CD4-positive, alpha-beta T cell (primary cell): ENCODE measurements at regions not wholly inside any gene's neighbourhood (a gene's known extent, or its start where the extent isn't known, plus 50 kb on each side); places are given as distances from the start of the nearest gene placed in this dataset.

ENCODE experiments used
- ATAC-seq: fragments of 200-7000 bp; cut with Tn5 transposase; one replicate; pipeline ENCODE4 v1.10.0; 2022; ENCODE audit warnings: mild to moderate bottlenecking; ENCODE audit not compliant: poor library complexity
- CTCF ChIA-PET: fragments of 350-600 bp; sonication (Branson Sonifier 250); formaldehyde crosslinking; loops from one replicate; lab custom pipeline; 2021; ENCODE audit warnings: antibody characterized with exemption, inconsistent platforms; lab: Charles Lee
- POLR2A ChIA-PET: fragments of 350-600 bp; sonication (Branson Sonifier 250); formaldehyde crosslinking; loops from one replicate; lab custom pipeline; 2021; ENCODE audit warnings: antibody characterized with exemption, inconsistent platforms; lab: Charles Lee
- DNase-seq, 14 experiments: peaks; one replicate each; pipeline ENCODE4 v3.0.0-alpha.2; 2013 to 2020; ENCODE audit warnings: mixed read lengths in 2 of 14
- H3K27ac ChIP-seq, 2 donors: one replicate each; pipeline versions ENCODE4 v1.5.1 to v1.7.0; 2013; ENCODE audit warnings: low read length in 2 of 2, low read depth in 1 of 2, mild to moderate bottlenecking in 1 of 2
- H3K27me3 ChIP-seq, 2 experiments: 1 replicate in 1 of 2; 2 replicates in 1 of 2; pipeline versions ENCODE4 v1.6.1 to v1.7.0; 2013; ENCODE audit warnings: low read length in 2 of 2, control low read depth in 1 of 2, mild to moderate bottlenecking in 1 of 2, moderate library complexity in 1 of 2; ENCODE audit not compliant: insufficient read depth in 2 of 2, control insufficient read depth in 1 of 2
- H3K36me3 ChIP-seq: one replicate; pipeline ENCODE4 v1.6.1; 2013; ENCODE audit warnings: low read length, control low read depth; ENCODE audit not compliant: insufficient read depth
- H3K4me1 ChIP-seq: one replicate; pipeline ENCODE4 v1.6.1; 2013; ENCODE audit warnings: low read length, control low read depth; ENCODE audit not compliant: insufficient read depth
- H3K4me3 ChIP-seq: one replicate; pipeline ENCODE4 v1.5.1; 2013; ENCODE audit warnings: mild to moderate bottlenecking, low read length, moderate library complexity
- H3K9me3 ChIP-seq, 2 experiments: 1 replicate in 1 of 2; 2 replicates in 1 of 2; pipeline versions ENCODE4 v1.6.1 to v1.7.0; 2013; ENCODE audit warnings: low read length in 2 of 2, mild to moderate bottlenecking in 2 of 2, control low read depth in 1 of 2, moderate library complexity in 1 of 2; ENCODE audit not compliant: control insufficient read depth in 1 of 2, insufficient read depth in 1 of 2
- H3K27ac Mint-ChIP-seq: one replicate; pipeline ENCODE4 v1.8.0; 2020; ENCODE audit warnings: mixed read lengths
- H3K27me3 Mint-ChIP-seq: one replicate; pipeline ENCODE4 v1.8.0; 2021; ENCODE audit warnings: mixed read lengths
- H3K36me3 Mint-ChIP-seq: one replicate; pipeline ENCODE4 v1.8.0; 2021; ENCODE audit warnings: low read depth, mixed read lengths
- H3K4me1 Mint-ChIP-seq: one replicate; pipeline ENCODE4 v1.8.0; 2021; ENCODE audit warnings: low read depth, mixed read lengths
- H3K4me3 Mint-ChIP-seq: one replicate; pipeline ENCODE4 v1.8.0; 2020; ENCODE audit warnings: mild to moderate bottlenecking, mixed read lengths
- H3K9me3 Mint-ChIP-seq: one replicate; pipeline ENCODE4 v1.8.0; 2020; ENCODE audit warnings: mixed read lengths
- intact Hi-C, 2 experiments: fragments of 100-400 bp; cut with DNase I in 1 of 2; cut with micrococcal nuclease in 1 of 2; formaldehyde crosslinking; loops; one replicate each; pipeline versions ENCODE4 v1.15.1 to v1.9.0; 2023 to 2025; cut with DNase I, micrococcal nuclease
- TF ChIP-seq, protein P1 (sequence below): fragments of 200-600 bp; IDR thresholded peaks from one replicate; pipeline ENCODE4 v1.8.0; 2022; ENCODE audit warnings: antibody characterized with exemption, mild to moderate bottlenecking

DNA sequence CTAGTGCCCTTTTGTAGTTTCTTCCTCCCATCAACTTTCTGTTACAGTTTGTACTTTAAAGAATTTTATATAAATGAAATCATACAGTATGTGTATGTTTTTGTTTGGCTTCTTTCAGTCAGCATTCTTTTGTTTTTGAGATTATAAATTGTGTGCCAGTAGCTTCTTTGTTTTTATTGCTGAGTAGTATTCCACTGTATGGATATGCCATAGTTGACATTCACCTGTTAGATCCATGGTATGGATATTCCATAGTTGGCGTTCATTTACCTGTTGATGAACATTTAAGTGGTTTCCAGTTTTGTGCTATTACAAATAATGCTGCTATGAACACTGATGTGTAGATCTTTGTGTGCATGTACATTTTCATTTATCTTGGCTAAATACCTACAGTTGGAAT, 70.8 kb upstream of the SYPL1 start:
- Mint-ChIP-seq H3K27me3 (no peaks in the 10 kb centered on the region), H3K27ac (no peak overlapping the region), H3K4me1 (peaks cover 5% of the 10 kb centered on the region), H3K9me3 (no peaks in the 10 kb centered on the region), H3K4me3 (no peak overlapping the region), H3K36me3 (no peaks in the 10 kb centered on the region)
- H3K4me1 ChIP-seq, result no peaks in the 10 kb centered on the region
- intact Hi-C loops, result no loop called here
- DNase-seq (no peak), ATAC-seq (no peak)
- ChIA-PET CTCF (no interaction called here), POLR2A (no interaction called here)
- TF ChIP-seq, protein P1, sequence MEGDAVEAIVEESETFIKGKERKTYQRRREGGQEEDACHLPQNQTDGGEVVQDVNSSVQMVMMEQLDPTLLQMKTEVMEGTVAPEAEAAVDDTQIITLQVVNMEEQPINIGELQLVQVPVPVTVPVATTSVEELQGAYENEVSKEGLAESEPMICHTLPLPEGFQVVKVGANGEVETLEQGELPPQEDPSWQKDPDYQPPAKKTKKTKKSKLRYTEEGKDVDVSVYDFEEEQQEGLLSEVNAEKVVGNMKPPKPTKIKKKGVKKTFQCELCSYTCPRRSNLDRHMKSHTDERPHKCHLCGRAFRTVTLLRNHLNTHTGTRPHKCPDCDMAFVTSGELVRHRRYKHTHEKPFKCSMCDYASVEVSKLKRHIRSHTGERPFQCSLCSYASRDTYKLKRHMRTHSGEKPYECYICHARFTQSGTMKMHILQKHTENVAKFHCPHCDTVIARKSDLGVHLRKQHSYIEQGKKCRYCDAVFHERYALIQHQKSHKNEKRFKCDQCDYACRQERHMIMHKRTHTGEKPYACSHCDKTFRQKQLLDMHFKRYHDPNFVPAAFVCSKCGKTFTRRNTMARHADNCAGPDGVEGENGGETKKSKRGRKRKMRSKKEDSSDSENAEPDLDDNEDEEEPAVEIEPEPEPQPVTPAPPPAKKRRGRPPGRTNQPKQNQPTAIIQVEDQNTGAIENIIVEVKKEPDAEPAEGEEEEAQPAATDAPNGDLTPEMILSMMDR, result no peak
- no peaks in the 10 kb centered on the region for H3K9me3 ChIP-seq
- no peak overlapping the region for H3K27ac ChIP-seq
- no peaks in the 10 kb centered on the region for H3K36me3 ChIP-seq
- H3K27me3 ChIP-seq, result no peaks in the 10 kb centered on the region
- H3K4me3 ChIP-seq, result no peak overlapping the region

- H3K27ac Mint-ChIP-seq, result no peak overlapping the region
- no peak for ATAC-seq
Observed at GRCh38 chr7:106181658-106182265, 69.7 kb upstream of the SYPL1 start.

DNA sequence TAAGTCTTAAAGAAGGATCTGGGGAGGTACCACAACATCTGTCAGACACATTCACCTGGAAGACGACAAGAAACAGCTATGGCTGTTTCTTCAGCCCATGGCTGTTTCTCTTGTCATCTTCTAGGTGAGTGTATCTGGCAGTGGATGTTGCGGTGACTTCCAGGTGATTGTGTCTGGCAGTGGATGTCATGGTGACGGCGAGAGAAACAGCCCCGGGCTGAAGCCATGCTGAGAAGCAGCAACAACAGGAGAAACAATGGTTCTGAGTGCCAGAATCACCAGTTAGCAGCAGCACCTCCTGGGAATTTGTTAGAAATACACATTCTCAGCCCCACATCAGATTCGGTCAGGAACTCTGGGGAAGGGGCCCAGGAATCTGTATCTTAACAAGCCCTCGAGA, 68.6 kb upstream of the SYPL1 start:
- H3K27me3 Mint-ChIP-seq, result peaks cover 12% of the 10 kb centered on the region
- no peaks in the 10 kb centered on the region for H3K36me3 Mint-ChIP-seq
- peaks cover 10% of the 10 kb centered on the region for H3K4me1 Mint-ChIP-seq
- no peak overlapping the region for H3K4me3 ChIP-seq
- no peaks in the 10 kb centered on the region for H3K36me3 ChIP-seq
- intact Hi-C loops, result no loop called here
- no peak for ATAC-seq
- no peak overlapping the region for H3K27ac Mint-ChIP-seq
- DNase-seq, result no peak
- ChIA-PET POLR2A (no interaction called here), CTCF (no interaction called here)
- TF ChIP-seq, protein P1, result no peak
- peaks cover 0 to 4% of the 10 kb centered on the region in 2 experiments for H3K27me3 ChIP-seq
- H3K9me3 ChIP-seq, result no peaks in the 10 kb centered on the region
- peaks cover 6% of the 10 kb centered on the region for H3K4me1 ChIP-seq
- no peak overlapping the region for H3K27ac ChIP-seq
- H3K9me3 Mint-ChIP-seq, result no peaks in the 10 kb centered on the region
- no peak overlapping the region for H3K4me3 Mint-ChIP-seq

More at GRCh38 chr7:106181658-106182265, 69.7 kb upstream of the SYPL1 start:
- Histone ChIP-seq H3K27ac (no peak overlapping the region), H3K4me3 (no peak overlapping the region), H3K4me1 (peaks cover 1% of the 10 kb centered on the region), H3K27me3 (no peaks in the 10 kb centered on the region), H3K9me3 (no peaks in the 10 kb centered on the region), H3K36me3 (no peaks in the 10 kb centered on the region)
- DNase-seq, result no peak
- Mint-ChIP-seq H3K9me3 (no peaks in the 10 kb centered on the region), H3K36me3 (no peaks in the 10 kb centered on the region), H3K4me1 (peaks cover 8% of the 10 kb centered on the region), H3K4me3 (no peak overlapping the region), H3K27me3 (peaks cover 3% of the 10 kb centered on the region)
- ChIA-PET CTCF (no interaction called here), POLR2A (no interaction called here)
- intact Hi-C loops, result no loop called here
- TF ChIP-seq, protein P1, result no peak
